ENCODE measurements at regions not wholly inside any gene's neighbourhood (a gene's known extent, or its start where the extent isn't known, plus 50 kb on each side); places are given as distances from the start of the nearest gene placed in this dataset.

DNA sequence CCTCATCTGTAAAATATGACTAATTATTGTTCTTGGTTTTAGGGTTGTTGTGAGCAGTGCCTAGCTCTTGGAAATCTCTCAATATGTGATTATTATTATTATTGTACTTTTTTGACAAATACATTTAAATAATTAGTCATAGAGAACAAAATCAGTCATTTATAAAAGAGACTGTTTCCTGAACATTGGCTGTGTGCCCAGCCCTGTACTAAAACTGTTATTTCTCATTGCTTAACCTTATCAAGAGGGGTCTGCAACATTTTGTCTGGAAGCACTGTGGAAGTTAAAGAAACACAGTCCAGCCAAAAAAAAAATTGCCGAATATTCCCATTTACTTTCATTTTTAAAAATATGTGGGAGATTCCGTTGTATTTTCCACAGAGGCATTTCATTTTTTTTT, 989.2 kb upstream of the SLIT2 start:
- H3K27ac ChIP-seq (ENCODE audit: low read depth, low read length), result no peak overlapping the region
- H3K79me2 ChIP-seq (ENCODE audit: control insufficient read depth, low read length), result no peaks in the 10 kb centered on the region
- H4K20me1 ChIP-seq (ENCODE audit: control insufficient read depth, insufficient read depth, low read depth, low read length), result no peaks in the 10 kb centered on the region
- no peaks in the 10 kb centered on the region for H3K27me3 ChIP-seq (ENCODE audit: control insufficient read depth, low read length)
- H3K4me3 ChIP-seq (ENCODE audit: low read length), result no peak overlapping the region
- no peaks in the 10 kb centered on the region for H3K9me2 ChIP-seq (replicated peaks; ENCODE audit: control insufficient read depth, low read length)
- H3K9me3 ChIP-seq (ENCODE audit: control insufficient read depth, insufficient read depth, low read length), result no peaks in the 10 kb centered on the region
- TF ChIP-seq EZH2phosphoT487 (IDR thresholded peaks at IDR 0.05; ENCODE audit: borderline replicate concordance, low read length), result no peak
- TF ChIP-seq, protein P1, sequence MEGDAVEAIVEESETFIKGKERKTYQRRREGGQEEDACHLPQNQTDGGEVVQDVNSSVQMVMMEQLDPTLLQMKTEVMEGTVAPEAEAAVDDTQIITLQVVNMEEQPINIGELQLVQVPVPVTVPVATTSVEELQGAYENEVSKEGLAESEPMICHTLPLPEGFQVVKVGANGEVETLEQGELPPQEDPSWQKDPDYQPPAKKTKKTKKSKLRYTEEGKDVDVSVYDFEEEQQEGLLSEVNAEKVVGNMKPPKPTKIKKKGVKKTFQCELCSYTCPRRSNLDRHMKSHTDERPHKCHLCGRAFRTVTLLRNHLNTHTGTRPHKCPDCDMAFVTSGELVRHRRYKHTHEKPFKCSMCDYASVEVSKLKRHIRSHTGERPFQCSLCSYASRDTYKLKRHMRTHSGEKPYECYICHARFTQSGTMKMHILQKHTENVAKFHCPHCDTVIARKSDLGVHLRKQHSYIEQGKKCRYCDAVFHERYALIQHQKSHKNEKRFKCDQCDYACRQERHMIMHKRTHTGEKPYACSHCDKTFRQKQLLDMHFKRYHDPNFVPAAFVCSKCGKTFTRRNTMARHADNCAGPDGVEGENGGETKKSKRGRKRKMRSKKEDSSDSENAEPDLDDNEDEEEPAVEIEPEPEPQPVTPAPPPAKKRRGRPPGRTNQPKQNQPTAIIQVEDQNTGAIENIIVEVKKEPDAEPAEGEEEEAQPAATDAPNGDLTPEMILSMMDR (IDR thresholded peaks at IDR 0.05; ENCODE audit: low read depth, low read length, poor library complexity, severe bottlenecking), result no peak
- no peak overlapping the region for H3K4me2 ChIP-seq (ENCODE audit: low read length)
- no peaks in the 10 kb centered on the region for H3K4me1 ChIP-seq (ENCODE audit: control insufficient read depth, low read length)
- no peaks in the 10 kb centered on the region for H3F3A ChIP-seq (ENCODE audit: control insufficient read depth, insufficient read depth)
- no peaks in the 10 kb centered on the region for H3K36me3 ChIP-seq (ENCODE audit: control insufficient read depth, low read length)

DNA sequence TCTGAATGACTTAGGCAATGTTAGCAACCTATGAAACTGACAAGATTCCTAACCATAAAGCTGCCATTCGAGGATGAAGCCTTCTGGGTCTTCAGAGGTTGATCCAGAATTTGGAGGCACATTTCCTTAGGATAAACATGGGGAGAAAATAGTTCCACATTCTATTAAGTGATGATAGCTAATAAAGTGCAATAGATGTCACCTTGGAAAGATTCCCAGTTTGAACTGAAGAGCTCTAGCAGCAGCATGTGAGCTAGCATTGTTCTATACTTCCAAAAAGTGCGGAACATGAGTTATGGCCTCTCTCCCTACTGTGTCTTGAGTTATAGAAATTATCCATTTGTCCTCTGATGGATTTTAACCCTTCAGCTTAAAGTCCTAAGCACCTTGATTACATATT, 991.4 kb upstream of the SLIT2 start:
- Histone ChIP-seq H3K4me3 (ENCODE audit: low read length) (no peak overlapping the region), H3K27ac (ENCODE audit: low read depth, low read length) (no peak overlapping the region), H3K9me2 (replicated peaks; ENCODE audit: control insufficient read depth, low read length) (no peaks in the 10 kb centered on the region), H3K79me2 (ENCODE audit: control insufficient read depth, low read length) (no peaks in the 10 kb centered on the region), H3F3A (ENCODE audit: control insufficient read depth, insufficient read depth) (no peaks in the 10 kb centered on the region), H3K36me3 (ENCODE audit: control insufficient read depth, low read length) (no peaks in the 10 kb centered on the region), H3K4me1 (ENCODE audit: control insufficient read depth, low read length) (no peaks in the 10 kb centered on the region), H3K4me2 (ENCODE audit: low read length) (no peak overlapping the region), H3K27me3 (ENCODE audit: control insufficient read depth, low read length) (no peaks in the 10 kb centered on the region), H4K20me1 (ENCODE audit: control insufficient read depth, insufficient read depth, low read depth, low read length) (no peaks in the 10 kb centered on the region), H3K9me3 (ENCODE audit: control insufficient read depth, insufficient read depth, low read length) (no peaks in the 10 kb centered on the region)
- no peak for TF ChIP-seq EZH2phosphoT487 (IDR thresholded peaks at IDR 0.05; ENCODE audit: borderline replicate concordance, low read length)
- TF ChIP-seq, protein P1 (IDR thresholded peaks at IDR 0.05; ENCODE audit: low read depth, low read length, poor library complexity, severe bottlenecking), result no peak

DNA sequence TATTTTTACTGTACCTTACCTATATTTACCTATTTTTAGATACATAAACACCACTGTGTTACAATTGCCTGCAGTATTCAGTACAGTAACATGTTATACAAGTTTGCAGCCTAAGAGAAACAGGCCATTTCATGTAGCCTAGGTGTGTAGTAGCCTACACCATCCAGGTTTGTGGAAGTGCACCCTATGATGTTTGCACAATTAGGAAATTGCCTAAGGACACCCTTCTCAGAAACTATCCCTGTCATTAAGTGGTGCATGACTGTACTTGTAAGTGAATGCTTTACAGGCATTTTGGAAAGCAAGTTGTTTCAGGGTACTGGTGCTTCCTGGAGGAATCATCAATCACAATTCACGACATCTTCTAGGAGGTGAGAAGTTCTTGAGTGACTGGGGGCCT, 991.8 kb upstream of the SLIT2 start:
- TF ChIP-seq, protein P1 (IDR thresholded peaks at IDR 0.05; ENCODE audit: low read depth, low read length, poor library complexity, severe bottlenecking), result no peak
- TF ChIP-seq EZH2phosphoT487 (IDR thresholded peaks at IDR 0.05; ENCODE audit: borderline replicate concordance, low read length), result no peak
- no peak overlapping the region for H3K27ac ChIP-seq (ENCODE audit: low read depth, low read length)
- no peaks in the 10 kb centered on the region for H3K36me3 ChIP-seq (ENCODE audit: control insufficient read depth, low read length)
- no peaks in the 10 kb centered on the region for H4K20me1 ChIP-seq (ENCODE audit: control insufficient read depth, insufficient read depth, low read depth, low read length)
- no peaks in the 10 kb centered on the region for H3K9me3 ChIP-seq (ENCODE audit: control insufficient read depth, insufficient read depth, low read length)
- H3F3A ChIP-seq (ENCODE audit: control insufficient read depth, insufficient read depth), result no peaks in the 10 kb centered on the region
- no peak overlapping the region for H3K4me2 ChIP-seq (ENCODE audit: low read length)
- H3K4me1 ChIP-seq (ENCODE audit: control insufficient read depth, low read length), result no peaks in the 10 kb centered on the region
- no peaks in the 10 kb centered on the region for H3K27me3 ChIP-seq (ENCODE audit: control insufficient read depth, low read length)
- no peak overlapping the region for H3K4me3 ChIP-seq (ENCODE audit: low read length)
- H3K9me2 ChIP-seq (replicated peaks; ENCODE audit: control insufficient read depth, low read length), result no peaks in the 10 kb centered on the region
- no peaks in the 10 kb centered on the region for H3K79me2 ChIP-seq (ENCODE audit: control insufficient read depth, low read length)

DNA sequence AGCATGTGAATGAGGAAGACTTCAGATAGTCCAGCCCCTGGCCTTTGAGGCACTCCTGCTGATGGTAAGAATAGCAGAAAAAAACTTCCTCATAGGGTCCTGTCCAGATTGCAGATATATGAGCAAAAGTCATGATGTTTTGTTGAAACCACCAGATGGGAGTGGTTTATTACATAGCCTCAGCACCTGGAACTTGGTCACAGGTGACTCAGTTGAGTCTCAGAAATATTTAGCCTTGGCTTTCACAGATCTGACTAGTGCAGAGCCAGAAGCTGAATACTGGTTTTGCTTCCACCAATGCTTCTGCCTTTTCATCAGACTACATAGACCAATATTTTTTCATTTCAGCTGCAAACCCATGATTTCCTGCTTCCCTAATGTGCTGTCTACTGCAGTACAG, 994.9 kb upstream of the SLIT2 start:
- no peaks in the 10 kb centered on the region for H3F3A ChIP-seq (ENCODE audit: control insufficient read depth, insufficient read depth)
- TF ChIP-seq, protein P1 (IDR thresholded peaks at IDR 0.05; ENCODE audit: low read depth, low read length, poor library complexity, severe bottlenecking), result no peak
- no peak for TF ChIP-seq EZH2phosphoT487 (IDR thresholded peaks at IDR 0.05; ENCODE audit: borderline replicate concordance, low read length)
- H3K4me1 ChIP-seq (ENCODE audit: control insufficient read depth, low read length), result no peaks in the 10 kb centered on the region
- H3K9me2 ChIP-seq (replicated peaks; ENCODE audit: control insufficient read depth, low read length), result no peaks in the 10 kb centered on the region
- H4K20me1 ChIP-seq (ENCODE audit: control insufficient read depth, insufficient read depth, low read depth, low read length), result no peaks in the 10 kb centered on the region
- no peak overlapping the region for H3K4me2 ChIP-seq (ENCODE audit: low read length)
- H3K79me2 ChIP-seq (ENCODE audit: control insufficient read depth, low read length), result no peaks in the 10 kb centered on the region
- H3K36me3 ChIP-seq (ENCODE audit: control insufficient read depth, low read length), result no peaks in the 10 kb centered on the region
- H3K27me3 ChIP-seq (ENCODE audit: control insufficient read depth, low read length), result no peaks in the 10 kb centered on the region
- H3K27ac ChIP-seq (ENCODE audit: low read depth, low read length), result no peak overlapping the region
- no peak overlapping the region for H3K4me3 ChIP-seq (ENCODE audit: low read length)
- no peaks in the 10 kb centered on the region for H3K9me3 ChIP-seq (ENCODE audit: control insufficient read depth, insufficient read depth, low read length)

Measured in DOHH2 (cell line).